NCI-H1417 (cell line): ENCODE measurements at regions not wholly inside any gene's neighbourhood (a gene's known extent, or its start where the extent isn't known, plus 50 kb on each side); places are given as distances from the start of the nearest gene placed in this dataset.

ENCODE experiments used
- DNase-seq, 3 experiments: peaks; one replicate each; lab custom pipeline; 2025; lab: John Stamatoyannopoulos, UW

GRCh38 chr6:135798751-135799515, 52.6 kb upstream of the PDE7B start:
- no peak for DNase-seq
